ENCODE measurements at regions not wholly inside any gene's neighbourhood (a gene's known extent, or its start where the extent isn't known, plus 50 kb on each side); places are given as distances from the start of the nearest gene placed in this dataset.

DNA sequence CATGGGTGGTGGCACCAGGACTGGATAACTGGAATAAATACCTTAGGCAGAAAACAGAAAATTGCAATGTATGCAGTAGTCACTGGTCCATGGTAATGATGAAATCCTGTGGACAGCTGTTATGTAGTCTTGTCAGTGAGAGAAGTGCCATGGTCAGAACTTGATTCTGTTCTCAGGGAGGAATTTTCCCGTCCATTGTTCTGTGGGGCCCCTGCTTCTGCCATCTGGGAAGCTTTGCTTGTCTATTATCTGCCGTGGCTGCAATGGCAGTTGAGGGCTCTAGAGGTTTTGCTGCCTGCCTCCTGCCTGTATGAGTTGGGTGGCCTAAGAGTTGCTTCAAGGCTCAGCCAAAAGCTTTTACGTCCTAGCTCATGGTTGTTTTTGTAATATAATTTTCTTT lies 126.8 kb upstream of the SLC35B3 start:
- TF ChIP-seq CTCF (IDR thresholded peaks at IDR 0.05; ENCODE audit: low read depth, low read length, missing input control), result no peak
- TF ChIP-seq, protein P1, sequence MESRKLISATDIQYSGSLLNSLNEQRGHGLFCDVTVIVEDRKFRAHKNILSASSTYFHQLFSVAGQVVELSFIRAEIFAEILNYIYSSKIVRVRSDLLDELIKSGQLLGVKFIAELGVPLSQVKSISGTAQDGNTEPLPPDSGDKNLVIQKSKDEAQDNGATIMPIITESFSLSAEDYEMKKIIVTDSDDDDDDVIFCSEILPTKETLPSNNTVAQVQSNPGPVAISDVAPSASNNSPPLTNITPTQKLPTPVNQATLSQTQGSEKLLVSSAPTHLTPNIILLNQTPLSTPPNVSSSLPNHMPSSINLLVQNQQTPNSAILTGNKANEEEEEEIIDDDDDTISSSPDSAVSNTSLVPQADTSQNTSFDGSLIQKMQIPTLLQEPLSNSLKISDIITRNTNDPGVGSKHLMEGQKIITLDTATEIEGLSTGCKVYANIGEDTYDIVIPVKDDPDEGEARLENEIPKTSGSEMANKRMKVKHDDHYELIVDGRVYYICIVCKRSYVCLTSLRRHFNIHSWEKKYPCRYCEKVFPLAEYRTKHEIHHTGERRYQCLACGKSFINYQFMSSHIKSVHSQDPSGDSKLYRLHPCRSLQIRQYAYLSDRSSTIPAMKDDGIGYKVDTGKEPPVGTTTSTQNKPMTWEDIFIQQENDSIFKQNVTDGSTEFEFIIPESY (IDR thresholded peaks at IDR 0.05), result no peak
- TF ChIP-seq YY1 (IDR thresholded peaks at IDR 0.05), result no peak
- TF ChIP-seq, protein P2, sequence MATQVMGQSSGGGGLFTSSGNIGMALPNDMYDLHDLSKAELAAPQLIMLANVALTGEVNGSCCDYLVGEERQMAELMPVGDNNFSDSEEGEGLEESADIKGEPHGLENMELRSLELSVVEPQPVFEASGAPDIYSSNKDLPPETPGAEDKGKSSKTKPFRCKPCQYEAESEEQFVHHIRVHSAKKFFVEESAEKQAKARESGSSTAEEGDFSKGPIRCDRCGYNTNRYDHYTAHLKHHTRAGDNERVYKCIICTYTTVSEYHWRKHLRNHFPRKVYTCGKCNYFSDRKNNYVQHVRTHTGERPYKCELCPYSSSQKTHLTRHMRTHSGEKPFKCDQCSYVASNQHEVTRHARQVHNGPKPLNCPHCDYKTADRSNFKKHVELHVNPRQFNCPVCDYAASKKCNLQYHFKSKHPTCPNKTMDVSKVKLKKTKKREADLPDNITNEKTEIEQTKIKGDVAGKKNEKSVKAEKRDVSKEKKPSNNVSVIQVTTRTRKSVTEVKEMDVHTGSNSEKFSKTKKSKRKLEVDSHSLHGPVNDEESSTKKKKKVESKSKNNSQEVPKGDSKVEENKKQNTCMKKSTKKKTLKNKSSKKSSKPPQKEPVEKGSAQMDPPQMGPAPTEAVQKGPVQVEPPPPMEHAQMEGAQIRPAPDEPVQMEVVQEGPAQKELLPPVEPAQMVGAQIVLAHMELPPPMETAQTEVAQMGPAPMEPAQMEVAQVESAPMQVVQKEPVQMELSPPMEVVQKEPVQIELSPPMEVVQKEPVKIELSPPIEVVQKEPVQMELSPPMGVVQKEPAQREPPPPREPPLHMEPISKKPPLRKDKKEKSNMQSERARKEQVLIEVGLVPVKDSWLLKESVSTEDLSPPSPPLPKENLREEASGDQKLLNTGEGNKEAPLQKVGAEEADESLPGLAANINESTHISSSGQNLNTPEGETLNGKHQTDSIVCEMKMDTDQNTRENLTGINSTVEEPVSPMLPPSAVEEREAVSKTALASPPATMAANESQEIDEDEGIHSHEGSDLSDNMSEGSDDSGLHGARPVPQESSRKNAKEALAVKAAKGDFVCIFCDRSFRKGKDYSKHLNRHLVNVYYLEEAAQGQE (IDR thresholded peaks at IDR 0.05), result no peak
- TF ChIP-seq ATF3 (IDR thresholded peaks at IDR 0.05), result no peak
- TF ChIP-seq GABPA (IDR thresholded peaks at IDR 0.05 in 1 of 2, conservative IDR thresholded peaks at IDR 0.05 in 1 of 2), result no peak

Measured in liver (tissue), 3 donors.